H9 (cell line): ENCODE measurements at regions not wholly inside any gene's neighbourhood (a gene's known extent, or its start where the extent isn't known, plus 50 kb on each side); places are given as distances from the start of the nearest gene placed in this dataset.

ENCODE experiments used
- DNase-seq: peaks from one replicate; pipeline ENCODE4 v3.0.0-alpha.2; 2017
- H2AFZ ChIP-seq: one replicate; pipeline ENCODE4 v1.6.1; 2013; ENCODE audit warnings: mild to moderate bottlenecking, low read length, control low read depth, moderate library complexity
- H2AK5ac ChIP-seq: 2 replicates; pipeline ENCODE4 v1.6.1; 2013; ENCODE audit warnings: low read length, control low read depth, mixed read lengths; ENCODE audit not compliant: insufficient read length
- H2BK120ac ChIP-seq: one replicate; pipeline ENCODE4 v1.6.1; 2013; ENCODE audit warnings: low read depth, mild to moderate bottlenecking, low read length, control low read depth, inconsistent platforms; ENCODE audit not compliant: poor library complexity, severe bottlenecking
- H2BK12ac ChIP-seq: 2 replicates; pipeline ENCODE4 v1.6.1; 2013; ENCODE audit warnings: low read length, control low read depth, mixed read lengths, low read depth; ENCODE audit not compliant: insufficient read length
- H2BK15ac ChIP-seq: 2 replicates; pipeline ENCODE4 v1.6.1; 2013; ENCODE audit warnings: low read depth, low read length, control low read depth
- H2BK20ac ChIP-seq: one replicate; pipeline ENCODE4 v1.6.1; 2013; ENCODE audit warnings: low read depth, mild to moderate bottlenecking, low read length, control low read depth, inconsistent platforms; ENCODE audit not compliant: poor library complexity, severe bottlenecking
- H2BK5ac ChIP-seq: 2 replicates; pipeline ENCODE4 v1.6.1; 2013; ENCODE audit warnings: low read length, control low read depth, mixed read lengths; ENCODE audit not compliant: insufficient read length
- H3K14ac ChIP-seq: 2 replicates; pipeline ENCODE4 v1.6.1; 2013; ENCODE audit warnings: low read length, control low read depth; ENCODE audit not compliant: insufficient read depth
- H3K18ac ChIP-seq: 2 replicates; pipeline ENCODE4 v1.6.1; 2013; ENCODE audit warnings: low read depth, mild to moderate bottlenecking, mixed read lengths, low read length, control low read depth; ENCODE audit not compliant: insufficient read length
- H3K23ac ChIP-seq: 2 replicates; pipeline ENCODE4 v1.6.1; 2013; ENCODE audit warnings: low read length, control low read depth, mixed read lengths, low read depth; ENCODE audit not compliant: insufficient read length
- H3K23me2 ChIP-seq: 2 replicates; pipeline ENCODE4 v1.6.1; 2013; ENCODE audit warnings: low read depth, mild to moderate bottlenecking, mixed read lengths, low read length, control low read depth; ENCODE audit not compliant: insufficient read length, poor library complexity, severe bottlenecking
- H3K27ac ChIP-seq: 2 replicates; pipeline ENCODE4 v1.5.1; 2013; ENCODE audit warnings: low read length, control low read depth, mixed read lengths, low read depth; ENCODE audit not compliant: insufficient read length
- H3K27me3 ChIP-seq: 2 replicates; pipeline ENCODE4 v1.6.1; 2013; ENCODE audit warnings: low read length, control low read depth, inconsistent platforms; ENCODE audit not compliant: insufficient read depth
- H3K4ac ChIP-seq: 2 replicates; pipeline ENCODE4 v1.6.1; 2013; ENCODE audit warnings: low read depth, mild to moderate bottlenecking, control low read depth, inconsistent platforms, low read length, moderate library complexity
- H3K4me1 ChIP-seq: 2 replicates; pipeline ENCODE4 v1.6.1; 2013; ENCODE audit warnings: low read length, control low read depth, inconsistent platforms; ENCODE audit not compliant: insufficient read depth
- H3K4me2 ChIP-seq: 2 replicates; pipeline ENCODE4 v1.6.1; 2013; ENCODE audit warnings: low read length, control low read depth, mixed read lengths; ENCODE audit not compliant: insufficient read length, insufficient read depth
- H3K56ac ChIP-seq: 2 replicates; pipeline ENCODE4 v1.6.1; 2013; ENCODE audit warnings: low read depth, mild to moderate bottlenecking, mixed read lengths, low read length, control low read depth; ENCODE audit not compliant: insufficient read length
- H3K79me1 ChIP-seq: 2 replicates; pipeline ENCODE4 v1.6.1; 2013; ENCODE audit warnings: low read depth, mild to moderate bottlenecking, moderate library complexity, low read length, control low read depth, inconsistent platforms; ENCODE audit not compliant: insufficient read depth, poor library complexity, severe bottlenecking
- H3K79me2 ChIP-seq: 2 replicates; pipeline ENCODE4 v1.6.1; 2013; ENCODE audit warnings: low read length, control low read depth, inconsistent platforms; ENCODE audit not compliant: insufficient read depth
- H3K9ac ChIP-seq: 2 replicates; pipeline ENCODE4 v1.6.1; 2013; ENCODE audit warnings: low read length, control low read depth, mixed read lengths; ENCODE audit not compliant: insufficient read length; ENCODE audit errors: extremely low read depth
- H3K9me3 ChIP-seq: one replicate; pipeline ENCODE4 v1.6.1; 2013; ENCODE audit warnings: low read depth, low read length, inconsistent platforms; ENCODE audit not compliant: control insufficient read depth
- H3T11ph ChIP-seq: one replicate; pipeline ENCODE4 v1.6.1; 2013; ENCODE audit warnings: mild to moderate bottlenecking, low read length, control low read depth, inconsistent platforms
- H4K20me1 ChIP-seq: one replicate; pipeline ENCODE4 v1.6.1; 2013; ENCODE audit not compliant: control insufficient read depth, insufficient read length, insufficient read depth
- H4K5ac ChIP-seq: 2 replicates; pipeline ENCODE4 v1.6.1; 2013; ENCODE audit warnings: low read depth, mild to moderate bottlenecking, mixed read lengths, low read length, control low read depth; ENCODE audit not compliant: insufficient read length
- H4K8ac ChIP-seq: replicated peaks from 2 replicates; pipeline ENCODE4 v1.6.1; 2013; ENCODE audit warnings: low read length, control low read depth, mixed read lengths, low read depth; ENCODE audit not compliant: insufficient read length
- H4K91ac ChIP-seq: 2 replicates; pipeline ENCODE4 v1.6.1; 2013; ENCODE audit warnings: low read depth, mild to moderate bottlenecking, moderate library complexity, mixed read lengths, low read length, control low read depth; ENCODE audit not compliant: insufficient read length
- H3K27ac Mint-ChIP-seq, 3 experiments: 2 replicates in 2 of 3; 3 replicates in 1 of 3; pipeline ENCODE4 v1.8.0; 2020 to 2021; ENCODE audit warnings: mixed read lengths in 3 of 3, mild to moderate bottlenecking in 1 of 3, moderate library complexity in 1 of 3
- H3K27me3 Mint-ChIP-seq: 2 replicates; pipeline ENCODE4 v1.8.0; 2021; ENCODE audit warnings: low read depth, mild to moderate bottlenecking, moderate library complexity, mixed read lengths
- H3K36me3 Mint-ChIP-seq, 3 experiments: 2 replicates in 2 of 3; 3 replicates in 1 of 3; pipeline ENCODE4 v1.8.0; 2020 to 2021; ENCODE audit warnings: low read depth in 3 of 3, mixed read lengths in 3 of 3; ENCODE audit not compliant: insufficient read depth in 1 of 3
- H3K4me1 Mint-ChIP-seq, 2 experiments: 2 replicates each; pipeline ENCODE4 v1.8.0; 2020; ENCODE audit warnings: mixed read lengths in 2 of 2
- H3K4me3 Mint-ChIP-seq, 2 experiments: 2 replicates in 1 of 2; 3 replicates in 1 of 2; pipeline ENCODE4 v1.8.0; 2020 to 2021; ENCODE audit warnings: mild to moderate bottlenecking in 2 of 2, mixed read lengths in 2 of 2, moderate library complexity in 1 of 2
- H3K9me3 Mint-ChIP-seq, 2 experiments: 2 replicates in 1 of 2; 3 replicates in 1 of 2; pipeline ENCODE4 v1.8.0; 2020; ENCODE audit warnings: mild to moderate bottlenecking in 2 of 2, mixed read lengths in 2 of 2, moderate library complexity in 1 of 2
- CTCF ChIP-seq: fragments of 200-600 bp; sonication (generic); conservative IDR thresholded peaks from 3 replicates; pipeline ENCODE4 v1.8.0; 2021; ENCODE audit warnings: antibody characterized with exemption, mild to moderate bottlenecking
- WGBS: extraction: QIAGEN DNeasy Blood & Tissue Kit; methylation state at CpG from one replicate; pipeline ENCODE4 v1.1.7; 2013; ENCODE audit warnings: missing lambda C conversion rate, low lambda C conversion rate, mixed read lengths; ENCODE audit not compliant: insufficient read length; ENCODE audit errors: extremely low coverage; 5-methylcytosine and 5-hydroxymethylcytosine counted together

GRCh38 chr6:76506808-76507207 is 434.3 kb upstream of the IMPG1 start:
- no peak overlapping the region for H2BK15ac ChIP-seq
- Mint-ChIP-seq H3K36me3 (peaks cover 0 to 2% (median under 1%) of the 10 kb centered on the region in 3 experiments; a peak in 1 of 7 replicates), H3K27ac (no peak overlapping the region), H3K9me3 (peaks cover under 1 to 3% of the 10 kb centered on the region in 2 experiments; a peak in 2 of 5 replicates), H3K4me1 (no peaks in the 10 kb centered on the region), H3K4me3 (no peak overlapping the region), H3K27me3 (no peaks in the 10 kb centered on the region)
- TF ChIP-seq CTCF, result no peak
- H3K27ac ChIP-seq, result no peak overlapping the region
- H2AFZ ChIP-seq, result no peak overlapping the region
- H2BK120ac ChIP-seq, result no peak overlapping the region
- H3K79me2 ChIP-seq, result no peaks in the 10 kb centered on the region
- no peak overlapping the region for H2AK5ac ChIP-seq
- no peak overlapping the region for H3K14ac ChIP-seq
- H3K18ac ChIP-seq, result no peak overlapping the region
- no peak overlapping the region for H2BK5ac ChIP-seq
- no CpG with 5 or more reads among the region's 1 CpG for WGBS
- H3T11ph ChIP-seq, result no peak overlapping the region
- H3K56ac ChIP-seq, result no peak overlapping the region
- H4K20me1 ChIP-seq, result no peaks in the 10 kb centered on the region
- no peak overlapping the region for H3K9ac ChIP-seq
- no peak overlapping the region for H4K5ac ChIP-seq
- H3K23me2 ChIP-seq, result no peaks in the 10 kb centered on the region
- H4K91ac ChIP-seq, result no peak overlapping the region
- H3K4me1 ChIP-seq, result no peaks in the 10 kb centered on the region
- no peak overlapping the region for H3K4ac ChIP-seq
- no peak overlapping the region for H3K23ac ChIP-seq
- H3K79me1 ChIP-seq, result no peaks in the 10 kb centered on the region
- H2BK12ac ChIP-seq, result no peak overlapping the region
- no peak overlapping the region for H2BK20ac ChIP-seq
- no peaks in the 10 kb centered on the region for H3K9me3 ChIP-seq
- DNase-seq, result no peak
- no peak overlapping the region for H3K4me2 ChIP-seq
- no peak overlapping the region for H4K8ac ChIP-seq
- no peaks in the 10 kb centered on the region for H3K27me3 ChIP-seq
